ENCODE measurements at regions not wholly inside any gene's neighbourhood (a gene's known extent, or its start where the extent isn't known, plus 50 kb on each side); places are given as distances from the start of the nearest gene placed in this dataset.

DNA sequence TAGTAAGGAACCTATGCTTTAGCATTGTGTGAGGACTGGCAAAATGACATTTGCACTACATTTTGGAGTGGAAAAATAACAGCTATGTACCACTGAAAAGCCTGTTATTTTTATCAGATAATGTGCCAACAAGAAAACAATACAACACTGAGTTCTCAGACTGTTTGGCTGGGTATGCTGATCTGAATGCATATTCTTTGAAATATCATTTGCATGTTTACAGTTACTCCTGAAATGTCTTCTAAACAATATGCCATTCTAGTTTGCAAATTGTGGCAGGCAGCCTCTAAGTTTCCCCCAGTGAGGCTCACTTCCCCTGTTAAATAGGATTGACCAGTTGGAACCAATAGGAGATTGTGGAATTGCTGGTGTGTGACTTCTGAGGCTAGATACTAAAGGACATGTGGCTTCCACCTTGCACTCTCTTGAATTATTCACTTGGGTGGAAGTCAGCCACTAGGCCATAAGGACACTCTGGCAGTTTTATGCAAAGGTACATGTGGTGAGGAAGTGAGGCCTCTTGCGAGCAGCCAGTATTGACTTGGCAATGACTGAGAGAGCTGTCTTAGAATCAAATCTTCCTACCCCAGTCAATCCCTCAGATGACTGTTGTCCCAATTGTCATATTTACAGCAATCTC, 250.4 kb upstream of the PCSK5 start:
- TF ChIP-seq CTCF (conservative IDR thresholded peaks at IDR 0.05; ENCODE audit: low read depth, low read length) (no peak), CEBPB (IDR thresholded peaks at IDR 0.05; ENCODE audit: low read depth, low read length) (no peak), USF2 (IDR thresholded peaks at IDR 0.05; ENCODE audit: low read depth, low read length) (no peak), POLR2A (IDR thresholded peaks at IDR 0.05; ENCODE audit: low read depth, low read length) (no peak), RAD21 (IDR thresholded peaks at IDR 0.05; ENCODE audit: low read length) (no peak), MAZ (IDR thresholded peaks at IDR 0.05; ENCODE audit: borderline replicate concordance, low read depth, low read length) (no peak), NFE2L2 (IDR thresholded peaks at IDR 0.05; ENCODE audit: low read depth, low read length) (no peak), MXI1 (IDR thresholded peaks at IDR 0.05; ENCODE audit: borderline replicate concordance, low read depth, low read length) (no peak), FOS (IDR thresholded peaks at IDR 0.05; ENCODE audit: low read depth, low read length) (no peak), SMC3 (IDR thresholded peaks at IDR 0.05; ENCODE audit: low read depth, low read length) (no peak), BHLHE40 (IDR thresholded peaks at IDR 0.05; ENCODE audit: low read depth, low read length) (no peak)
